Inferior parietal cortex (tissue), 1 donor: ENCODE measurements at regions not wholly inside any gene's neighbourhood (a gene's known extent, or its start where the extent isn't known, plus 50 kb on each side); places are given as distances from the start of the nearest gene placed in this dataset.
"Not testable (repeated sequence)": the region's sequence is repeated elsewhere in the genome, so short reads cannot be mapped to it uniquely, and the experiment has no call there.

Experiments
- DNase-seq: peaks from one replicate; pipeline ENCODE4 v3.0.0-alpha.2; 2016; ENCODE audit errors: extremely low spot score

DNA sequence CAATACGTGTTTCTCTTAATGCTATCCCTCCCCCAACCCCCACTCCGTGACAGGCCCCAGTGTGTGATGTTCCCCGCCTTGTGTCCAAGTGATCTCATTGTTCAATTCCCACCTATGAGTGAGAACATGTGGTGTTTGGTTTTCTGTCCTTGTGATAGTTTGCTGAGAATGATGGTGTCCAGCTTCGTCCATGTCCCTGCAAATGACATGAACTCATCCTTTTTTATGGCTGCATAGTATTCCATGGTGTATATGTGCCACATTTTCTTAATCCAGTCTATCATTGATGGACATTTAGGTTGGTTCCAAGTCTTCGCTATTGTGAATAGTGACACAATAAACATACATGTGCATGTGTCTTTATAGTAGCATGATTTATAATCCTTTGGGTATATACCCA, 52.5 kb downstream of the KIAA0408 start:
- not testable (repeated sequence) for DNase-seq

DNA sequence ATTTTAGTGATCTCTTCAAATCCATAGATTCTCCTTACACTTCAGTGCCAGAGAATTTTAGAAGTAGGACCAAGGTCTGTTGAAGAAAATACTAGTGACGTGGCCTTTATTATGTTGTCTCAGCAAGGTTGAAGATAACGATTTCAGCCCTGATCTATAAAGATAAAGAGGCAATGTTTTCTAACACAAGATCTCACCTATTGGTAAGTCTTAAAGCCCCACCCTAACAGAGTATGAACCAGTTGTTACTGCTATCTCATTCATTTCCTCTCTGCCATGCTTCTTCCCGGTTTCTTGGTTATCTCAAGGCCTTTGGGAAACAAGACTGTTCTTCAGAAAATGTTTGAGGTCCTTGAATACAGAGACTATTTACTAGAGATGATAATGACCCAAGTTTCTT, 53.1 kb downstream of the KIAA0408 start:
- no peak for DNase-seq

DNA sequence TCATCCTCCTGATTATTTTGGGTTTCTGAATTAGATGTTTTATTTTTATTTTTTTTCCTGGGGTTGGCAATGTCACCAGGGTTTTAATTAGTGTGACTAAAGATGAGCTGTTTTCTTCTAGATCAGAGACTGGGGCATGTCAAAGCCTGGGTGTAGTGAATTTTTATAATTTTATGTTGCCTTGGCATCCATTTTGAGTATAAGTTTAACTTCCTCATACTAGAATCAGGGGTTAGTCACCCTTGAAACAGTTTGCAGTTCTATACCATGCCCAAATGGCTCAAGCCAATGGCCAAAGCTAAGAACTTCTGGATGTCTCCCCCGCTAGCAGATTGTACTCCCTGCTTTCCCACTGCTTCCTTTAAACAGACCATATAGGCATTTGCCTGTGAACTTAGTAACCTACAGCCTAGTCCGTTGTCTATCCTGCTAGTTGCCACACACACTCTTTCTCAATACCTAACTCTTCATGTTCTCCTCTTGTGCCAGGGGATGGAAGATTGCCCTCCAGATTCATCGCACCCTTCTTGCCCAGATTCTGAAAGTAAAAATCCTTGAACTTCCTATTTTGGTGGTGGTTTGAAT, 54.5 kb downstream of the KIAA0408 start:
- DNase-seq, result no peak

DNA sequence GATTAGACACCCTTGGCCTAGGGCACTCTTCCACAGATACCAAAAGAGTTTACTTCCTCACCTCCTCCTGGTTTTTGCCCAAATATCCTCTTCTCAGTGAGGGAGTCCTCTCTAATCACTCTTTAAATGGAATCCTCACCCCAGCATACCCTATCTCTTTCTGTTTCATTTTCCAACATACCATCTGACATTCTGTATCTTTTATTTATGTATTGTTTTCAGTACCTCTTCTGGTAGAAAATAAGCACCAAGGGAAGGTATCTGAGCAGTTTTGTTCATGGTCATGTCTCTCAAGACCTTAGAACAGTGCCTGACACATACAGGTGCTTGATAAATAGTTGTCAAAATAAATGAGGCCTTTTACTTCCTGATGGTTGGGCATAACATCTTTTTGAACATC, 55.1 kb downstream of the KIAA0408 start:
- DNase-seq, result no peak

DNA sequence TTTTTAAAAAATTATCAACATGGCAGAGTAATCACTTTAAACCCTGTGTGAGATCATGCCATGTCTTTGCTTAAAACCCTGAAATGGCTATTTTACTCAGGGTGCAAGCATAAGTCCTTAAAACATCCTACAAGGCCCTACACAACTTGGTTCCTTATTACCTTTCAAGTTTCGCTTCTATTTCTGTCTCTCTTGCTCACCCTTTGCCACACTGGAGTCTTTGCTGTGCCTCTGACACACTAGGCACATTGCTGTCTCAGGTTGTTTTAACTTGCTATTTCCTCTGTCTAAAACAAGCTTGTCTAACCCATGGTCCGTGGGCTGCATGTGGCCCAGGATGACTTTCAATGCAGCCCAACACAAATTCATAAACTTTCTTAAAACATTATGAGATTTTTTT, 55.6 kb downstream of the KIAA0408 start:
- no peak for DNase-seq

DNA sequence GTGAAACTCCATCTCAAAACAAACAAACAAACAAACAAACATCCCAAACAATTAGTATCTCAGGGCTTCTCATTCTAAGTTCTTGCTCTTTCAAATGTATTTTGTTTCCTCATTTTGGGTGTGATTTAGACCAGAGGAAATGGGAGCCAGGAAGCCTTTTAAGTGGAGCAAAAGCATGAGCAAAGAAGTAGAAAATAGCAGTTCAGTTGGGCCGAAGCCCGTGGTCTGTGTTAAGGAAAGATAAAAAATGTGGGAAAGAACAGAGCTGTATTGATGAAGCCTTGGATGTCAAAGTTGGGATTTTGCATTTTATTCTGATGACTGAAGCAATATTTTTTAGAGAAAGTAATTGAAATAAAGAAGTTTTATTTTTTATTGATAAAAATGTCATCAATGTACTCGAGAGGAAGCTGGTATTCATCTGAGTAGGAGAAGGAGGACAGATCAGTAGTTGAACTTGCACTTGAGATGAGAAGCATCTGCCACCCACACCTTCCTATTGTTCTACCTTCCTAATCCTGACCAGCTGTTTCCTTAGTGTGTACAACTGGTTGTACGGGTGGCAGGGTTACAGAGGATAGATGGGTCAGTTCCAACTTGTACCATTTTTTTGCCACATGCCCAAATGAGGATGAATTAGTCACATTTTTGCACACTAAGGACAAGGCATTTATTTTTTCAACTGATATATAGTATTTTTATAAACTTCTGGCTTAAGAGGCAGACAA, 56.1 kb downstream of the KIAA0408 start:
- DNase-seq, result no peak

DNA sequence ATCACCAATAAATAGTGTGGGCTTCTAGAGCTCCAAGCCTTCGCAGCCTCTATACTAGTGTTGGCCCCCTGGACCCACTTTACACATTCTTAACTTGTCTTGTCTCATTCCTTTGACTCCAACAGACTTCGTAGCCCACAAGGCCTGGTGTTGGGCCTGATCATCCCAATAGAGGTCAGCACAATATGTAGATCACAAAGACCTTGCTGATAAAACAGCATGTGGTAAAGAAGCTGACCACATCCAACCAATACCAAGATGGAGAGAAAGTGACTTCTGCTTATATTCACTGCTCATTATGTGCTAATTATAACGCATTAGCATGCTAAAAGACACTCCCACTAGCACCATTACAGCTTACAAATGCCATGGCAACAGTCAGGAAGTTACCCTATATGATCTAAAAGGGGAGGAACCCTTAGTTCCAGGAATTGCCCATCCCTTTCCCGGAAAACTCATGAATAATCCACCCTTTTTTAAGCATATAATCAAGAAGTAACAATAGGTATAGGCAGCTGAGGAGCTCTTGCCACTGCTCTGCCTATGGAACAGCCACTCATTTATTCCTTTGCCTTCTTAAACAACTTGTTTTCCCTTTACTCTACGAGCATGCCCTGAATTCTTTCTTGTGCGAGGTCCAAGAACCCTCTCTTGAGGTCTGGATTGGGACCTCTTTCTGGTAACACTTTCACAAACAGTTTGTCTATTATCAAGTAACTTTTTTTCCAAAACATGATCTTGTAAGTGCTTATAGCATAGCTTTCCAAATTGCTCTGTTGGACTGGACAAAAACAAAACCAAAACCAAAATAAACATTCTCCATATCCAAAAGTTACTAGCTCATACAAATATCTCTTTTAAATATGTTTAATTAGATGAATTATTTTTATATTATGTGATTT, 54.6 kb upstream of the ECHDC1 start:
- DNase-seq, result peak; percentile 18

DNA sequence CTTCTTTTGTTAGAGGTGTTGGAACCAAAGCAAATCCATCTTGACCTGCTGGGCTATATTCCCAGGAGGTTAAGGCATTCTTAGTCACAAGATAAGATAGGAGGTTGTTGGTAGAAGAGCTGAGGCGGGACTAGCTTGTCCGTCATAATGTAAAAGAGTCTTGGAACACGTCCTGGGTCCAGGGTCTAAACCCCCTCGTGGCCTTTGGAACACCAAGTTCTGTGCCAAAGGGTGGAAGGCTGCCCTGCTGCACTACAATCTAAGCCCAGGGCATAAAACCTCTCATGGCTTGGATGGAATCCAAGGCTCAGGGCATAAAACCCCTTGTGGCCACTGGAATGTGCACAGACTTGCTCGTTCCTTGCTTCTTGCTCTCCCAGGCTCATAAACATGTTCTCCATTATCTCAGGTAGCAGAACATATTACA, 53.8 kb upstream of the ECHDC1 start:
- not testable (repeated sequence) for DNase-seq
